ENCODE measurements at regions not wholly inside any gene's neighbourhood (a gene's known extent, or its start where the extent isn't known, plus 50 kb on each side); places are given as distances from the start of the nearest gene placed in this dataset.

- DNase-seq (ENCODE audit: insufficient read length, low spot score) (no peak), FAIRE-seq (no peak)
- TF ChIP-seq PAX5 (IDR thresholded peaks at IDR 0.05; ENCODE audit: insufficient read depth, low read length, severe bottlenecking) = no peak
- TF ChIP-seq POLR2AphosphoS5 (IDR thresholded peaks at IDR 0.05; ENCODE audit: low read depth, low read length) = no peak
- TF ChIP-seq TAF1 (IDR thresholded peaks at IDR 0.05; ENCODE audit: low read depth, low read length) = no peak
- TF ChIP-seq POLR2A (IDR thresholded peaks at IDR 0.05; ENCODE audit: low read depth, low read length) = no peak
- TF ChIP-seq POU2F2 (IDR thresholded peaks at IDR 0.05; ENCODE audit: low read depth, low read length) = no peak
- no peak for TF ChIP-seq SPI1 (IDR thresholded peaks at IDR 0.05; ENCODE audit: low read depth, low read length)
These were observed 215.2 kb downstream of the C3orf38 start for GRCh38 chr3:88364926-88365325.

GRCh38 chr3:88369337-88369736 lies 219.6 kb downstream of the C3orf38 start:
- TF ChIP-seq POLR2AphosphoS5 (IDR thresholded peaks at IDR 0.05; ENCODE audit: low read depth, low read length) = no peak
- no peak for TF ChIP-seq PAX5 (IDR thresholded peaks at IDR 0.05; ENCODE audit: insufficient read depth, low read length, severe bottlenecking)
- no peak for TF ChIP-seq POLR2A (IDR thresholded peaks at IDR 0.05; ENCODE audit: low read depth, low read length)
- no peak for TF ChIP-seq SPI1 (IDR thresholded peaks at IDR 0.05; ENCODE audit: low read depth, low read length)
- TF ChIP-seq TAF1 (IDR thresholded peaks at IDR 0.05; ENCODE audit: low read depth, low read length) = no peak
- TF ChIP-seq POU2F2 (IDR thresholded peaks at IDR 0.05; ENCODE audit: low read depth, low read length) = no peak
- no peak for FAIRE-seq

GRCh38 chr3:88369767-88370166 lies 220.0 kb downstream of the C3orf38 start:
- DNase-seq (ENCODE audit: insufficient read length, low spot score) (no peak), FAIRE-seq (no peak)
- TF ChIP-seq SPI1 (IDR thresholded peaks at IDR 0.05; ENCODE audit: low read depth, low read length) (no peak), TAF1 (IDR thresholded peaks at IDR 0.05; ENCODE audit: low read depth, low read length) (no peak)

More at GRCh38 chr3:88369337-88369736, 219.6 kb downstream of the C3orf38 start:
- DNase-seq (ENCODE audit: insufficient read length, low spot score) = no peak

GRCh38 chr3:88385090-88385489 lies 235.3 kb downstream of the C3orf38 start:
- DNase-seq (ENCODE audit: insufficient read length, low spot score) = no peak
- no peak for FAIRE-seq
- TF ChIP-seq TAF1 (IDR thresholded peaks at IDR 0.05; ENCODE audit: low read depth, low read length) = no peak
- TF ChIP-seq PAX5 (IDR thresholded peaks at IDR 0.05; ENCODE audit: insufficient read depth, low read length, severe bottlenecking) = no peak
- TF ChIP-seq POLR2AphosphoS5 (IDR thresholded peaks at IDR 0.05; ENCODE audit: low read depth, low read length) = no peak
- TF ChIP-seq POU2F2 (IDR thresholded peaks at IDR 0.05; ENCODE audit: low read depth, low read length) = no peak
- TF ChIP-seq POLR2A (IDR thresholded peaks at IDR 0.05; ENCODE audit: low read depth, low read length) = no peak
- no peak for TF ChIP-seq SPI1 (IDR thresholded peaks at IDR 0.05; ENCODE audit: low read depth, low read length)

- FAIRE-seq (no peak), DNase-seq (ENCODE audit: insufficient read length, low spot score) (no peak)
- TF ChIP-seq TAF1 (IDR thresholded peaks at IDR 0.05; ENCODE audit: low read depth, low read length) (no peak), PAX5 (IDR thresholded peaks at IDR 0.05; ENCODE audit: insufficient read depth, low read length, severe bottlenecking) (no peak), POLR2A (IDR thresholded peaks at IDR 0.05; ENCODE audit: low read depth, low read length) (no peak), SPI1 (IDR thresholded peaks at IDR 0.05; ENCODE audit: low read depth, low read length) (no peak), POU2F2 (IDR thresholded peaks at IDR 0.05; ENCODE audit: low read depth, low read length) (no peak), POLR2AphosphoS5 (IDR thresholded peaks at IDR 0.05; ENCODE audit: low read depth, low read length) (no peak)
These were observed 248.8 kb downstream of the C3orf38 start for GRCh38 chr3:88398581-88398980.

- TF ChIP-seq POLR2AphosphoS5 (IDR thresholded peaks at IDR 0.05; ENCODE audit: low read depth, low read length) = no peak
- TF ChIP-seq POU2F2 (IDR thresholded peaks at IDR 0.05; ENCODE audit: low read depth, low read length) = no peak
- TF ChIP-seq SPI1 (IDR thresholded peaks at IDR 0.05; ENCODE audit: low read depth, low read length) = no peak
- TF ChIP-seq PAX5 (IDR thresholded peaks at IDR 0.05; ENCODE audit: insufficient read depth, low read length, severe bottlenecking) = no peak
- TF ChIP-seq TAF1 (IDR thresholded peaks at IDR 0.05; ENCODE audit: low read depth, low read length) = no peak
- no peak for TF ChIP-seq POLR2A (IDR thresholded peaks at IDR 0.05; ENCODE audit: low read depth, low read length)
- DNase-seq (ENCODE audit: insufficient read length, low spot score) (no peak), FAIRE-seq (no peak)
These were observed 253.6 kb downstream of the C3orf38 start for GRCh38 chr3:88403319-88403718.

- FAIRE-seq (no peak), DNase-seq (ENCODE audit: insufficient read length, low spot score) (no peak)
- TF ChIP-seq SPI1 (IDR thresholded peaks at IDR 0.05; ENCODE audit: low read depth, low read length) = no peak
- no peak for TF ChIP-seq TAF1 (IDR thresholded peaks at IDR 0.05; ENCODE audit: low read depth, low read length)
- TF ChIP-seq PAX5 (IDR thresholded peaks at IDR 0.05; ENCODE audit: insufficient read depth, low read length, severe bottlenecking) = no peak
- TF ChIP-seq POU2F2 (IDR thresholded peaks at IDR 0.05; ENCODE audit: low read depth, low read length) = no peak
- TF ChIP-seq POLR2AphosphoS5 (IDR thresholded peaks at IDR 0.05; ENCODE audit: low read depth, low read length) = no peak
- TF ChIP-seq POLR2A (IDR thresholded peaks at IDR 0.05; ENCODE audit: low read depth, low read length) = no peak
These were observed 258.3 kb downstream of the C3orf38 start for GRCh38 chr3:88408097-88408496.

- no peak for FAIRE-seq
These were observed 259.2 kb downstream of the C3orf38 start for GRCh38 chr3:88408935-88409334.

GRCh38 chr3:88410259-88410658 lies 260.5 kb downstream of the C3orf38 start:
- DNase-seq (ENCODE audit: insufficient read length, low spot score) (no peak), FAIRE-seq (no peak)
- TF ChIP-seq TAF1 (IDR thresholded peaks at IDR 0.05; ENCODE audit: low read depth, low read length) (no peak), PAX5 (IDR thresholded peaks at IDR 0.05; ENCODE audit: insufficient read depth, low read length, severe bottlenecking) (no peak), POLR2AphosphoS5 (IDR thresholded peaks at IDR 0.05; ENCODE audit: low read depth, low read length) (no peak), SPI1 (IDR thresholded peaks at IDR 0.05; ENCODE audit: low read depth, low read length) (no peak), POU2F2 (IDR thresholded peaks at IDR 0.05; ENCODE audit: low read depth, low read length) (no peak), POLR2A (IDR thresholded peaks at IDR 0.05; ENCODE audit: low read depth, low read length) (no peak)

More at GRCh38 chr3:88408935-88409334, 259.2 kb downstream of the C3orf38 start:
- TF ChIP-seq PAX5 (IDR thresholded peaks at IDR 0.05; ENCODE audit: insufficient read depth, low read length, severe bottlenecking) = no peak
- DNase-seq (ENCODE audit: insufficient read length, low spot score) = no peak

GRCh38 chr3:88412346-88412745 lies 262.6 kb downstream of the C3orf38 start:
- FAIRE-seq = no peak
- TF ChIP-seq PAX5 (IDR thresholded peaks at IDR 0.05; ENCODE audit: insufficient read depth, low read length, severe bottlenecking) (no peak), SPI1 (IDR thresholded peaks at IDR 0.05; ENCODE audit: low read depth, low read length) (no peak), POLR2AphosphoS5 (IDR thresholded peaks at IDR 0.05; ENCODE audit: low read depth, low read length) (no peak), POLR2A (IDR thresholded peaks at IDR 0.05; ENCODE audit: low read depth, low read length) (no peak), TAF1 (IDR thresholded peaks at IDR 0.05; ENCODE audit: low read depth, low read length) (no peak), POU2F2 (IDR thresholded peaks at IDR 0.05; ENCODE audit: low read depth, low read length) (no peak)
- DNase-seq (ENCODE audit: insufficient read length, low spot score) = no peak

Data from GM12891 (cell line).